GM12878 (cell line): ENCODE measurements at regions not wholly inside any gene's neighbourhood (a gene's known extent, or its start where the extent isn't known, plus 50 kb on each side); places are given as distances from the start of the nearest gene placed in this dataset.

Experiments used
- ATAC-seq: fragments of 200-7000 bp; cut with Tn5 transposase; 3 replicates; pipeline ENCODE4 v1.9.1; 2020; ENCODE audit warnings: mild to moderate bottlenecking, moderate library complexity
- BruUV-seq: library from RNA; stranded (reverse); fragments of 400-500 nt; replicated peaks from 2 replicates; lab custom pipeline; 2021; lab: Mats Ljungman, UMichigan
- CTCF ChIA-PET: fragments of 300-600 bp; sonication (Branson Sonifier 250); formaldehyde crosslinking; extraction: SDS; loops from one replicate; lab custom pipeline; 2021; ENCODE audit warnings: inconsistent platforms; lab: Yijun Ruan, JAX
- POLR2A ChIA-PET: fragments of 350-600 bp; formaldehyde crosslinking; extraction: SDS; loops from one replicate; lab custom pipeline; 2021; ENCODE audit warnings: inconsistent platforms; lab: Charles Lee
- RAD21 ChIA-PET: fragments of 300-600 bp; sonication (Branson Sonifier 250); formaldehyde crosslinking; loops from one replicate; lab custom pipeline; 2023; ENCODE audit warnings: antibody characterized with exemption; ENCODE audit not compliant: unreplicated experiment; lab: Charles Lee
- SMC1A ChIA-PET: fragments of 300-600 bp; sonication (Branson Sonifier 250); formaldehyde crosslinking; loops from one replicate; lab custom pipeline; 2023; ENCODE audit not compliant: unreplicated experiment, uncharacterized antibody; lab: Charles Lee
- DNase-seq: peaks from one replicate; pipeline ENCODE4 v3.0.0-alpha.2; 2011; ENCODE audit warnings: low read depth, low spot score
- FAIRE-seq: peaks from 3 replicates; lab custom pipeline; 2011; peaks lifted over from hg19 to GRCh38; lab: Jason Lieb, UNC
- H2AFZ ChIP-seq: 2 replicates; pipeline ENCODE4 v1.6.0; 2011; ENCODE audit warnings: low read depth, low read length, control low read depth; ENCODE audit not compliant: control insufficient read depth
- H3K27ac ChIP-seq: 2 replicates; pipeline ENCODE4 v1.5.1; 2011; ENCODE audit warnings: control low read depth; ENCODE audit not compliant: control insufficient read depth, insufficient read depth
- H3K27me3 ChIP-seq, 2 experiments: replicated peaks in 1 of 2; 2 replicates each; pipeline versions ENCODE4 v1.6.0 to v1.6.1; 2011; ENCODE audit warnings: low read length in 1 of 2; ENCODE audit not compliant: control insufficient read depth in 2 of 2, insufficient read depth in 2 of 2
- H3K36me3 ChIP-seq, 2 experiments: 2 replicates each; pipeline ENCODE4 v1.5.1; 2011; ENCODE audit warnings: low read length in 1 of 2; ENCODE audit not compliant: control insufficient read depth in 2 of 2, insufficient read depth in 2 of 2
- H3K4me1 ChIP-seq: 2 replicates; pipeline ENCODE4 v1.6.1; 2011; ENCODE audit warnings: mild to moderate bottlenecking, low read length, moderate library complexity, mixed read lengths; ENCODE audit not compliant: control insufficient read depth, insufficient read depth
- H3K4me2 ChIP-seq: 2 replicates; pipeline ENCODE4 v1.6.0; 2011; ENCODE audit warnings: control low read depth; ENCODE audit not compliant: control insufficient read depth, insufficient read depth
- H3K4me3 ChIP-seq: fragments of 200-600 bp; sonication (generic); 2 replicates; pipeline ENCODE4 v1.5.1; 2016
- H3K79me2 ChIP-seq: 2 replicates; pipeline ENCODE4 v1.6.0; 2011; ENCODE audit warnings: low read length; ENCODE audit not compliant: control insufficient read depth, insufficient read depth
- H3K9ac ChIP-seq: 2 replicates; pipeline ENCODE4 v1.8.0; 2011; ENCODE audit warnings: low read length, control low read depth, mixed read lengths; ENCODE audit not compliant: control insufficient read depth, insufficient read depth
- H3K9me3 ChIP-seq: replicated peaks from 3 replicates; pipeline ENCODE4 v1.5.1; 2011; ENCODE audit warnings: mild to moderate bottlenecking, low read length; ENCODE audit not compliant: control insufficient read depth, insufficient read depth
- H4K20me1 ChIP-seq: 2 replicates; pipeline ENCODE4 v1.6.0; 2011; ENCODE audit not compliant: control insufficient read depth, insufficient read depth
- BCL11A ChIP-seq: IDR thresholded peaks from 2 replicates; pipeline ENCODE4 v1.6.1; 2011; ENCODE audit warnings: low read depth, low read length
- CBFB ChIP-seq: IDR thresholded peaks from 2 replicates; pipeline ENCODE4 v1.6.1; 2016; ENCODE audit warnings: antibody characterized with exemption, low read depth
- E2F8 ChIP-seq: fragments of 450-650 bp; IDR thresholded peaks from 2 replicates; pipeline ENCODE4 v1.6.1; 2018; ENCODE audit warnings: mild to moderate bottlenecking, low read depth, moderate library complexity; ENCODE audit not compliant: partially characterized antibody
- EED ChIP-seq: sonication (generic); IDR thresholded peaks from 2 replicates; pipeline ENCODE4 v1.6.1; 2016; ENCODE audit warnings: antibody characterized with exemption, low read depth
- ETV6 ChIP-seq, 2 experiments: fragments of 450-650 bp in 1 of 2; IDR thresholded peaks in 1 of 2; conservative IDR thresholded peaks in 1 of 2; 2 replicates each; pipeline ENCODE4 v1.6.1; 2014; ENCODE audit warnings: antibody characterized with exemption in 1 of 2, borderline replicate concordance in 1 of 2, low read depth in 1 of 2, mild to moderate bottlenecking in 1 of 2, moderate library complexity in 1 of 2
- IKZF1 ChIP-seq: fragments of 450-650 bp; conservative IDR thresholded peaks from 2 replicates; pipeline ENCODE4 v1.6.1; 2017; ENCODE audit warnings: antibody characterized with exemption, mild to moderate bottlenecking
- KAT2A ChIP-seq: conservative IDR thresholded peaks from 2 replicates; pipeline ENCODE4 v1.6.1; 2011; ENCODE audit warnings: low read depth, low read length; ENCODE audit not compliant: control insufficient read depth
- MYB ChIP-seq: fragments of 150-350 bp; IDR thresholded peaks from 2 replicates; pipeline ENCODE4 v1.6.1; 2014; ENCODE audit warnings: mild to moderate bottlenecking, low read depth, low read length, borderline replicate concordance
- NR2C2 ChIP-seq: IDR thresholded peaks from 2 replicates; pipeline ENCODE4 v1.6.1; 2011; ENCODE audit warnings: borderline replicate concordance, low read depth; ENCODE audit not compliant: control insufficient read depth, insufficient read length
- POLR2AphosphoS5 ChIP-seq: IDR thresholded peaks from 2 replicates; pipeline ENCODE4 v1.6.1; 2011; ENCODE audit warnings: mild to moderate bottlenecking, low read length, inconsistent platforms
- RELB ChIP-seq: fragments of 450-650 bp; IDR thresholded peaks from 2 replicates; pipeline ENCODE4 v1.6.1; 2017; ENCODE audit warnings: low read depth, mild to moderate bottlenecking, moderate library complexity
- SIX5 ChIP-seq: IDR thresholded peaks from 2 replicates; pipeline ENCODE4 v1.6.1; 2011; ENCODE audit warnings: mild to moderate bottlenecking, low read depth, low read length, moderate library complexity; ENCODE audit not compliant: severe bottlenecking
- SP1 ChIP-seq: IDR thresholded peaks from one replicate; pipeline ENCODE4 v1.6.1; 2011; ENCODE audit warnings: low read depth, low read length
- SPI1 ChIP-seq: IDR thresholded peaks from 2 replicates; pipeline ENCODE4 v1.6.1; 2011; ENCODE audit warnings: low read depth, mild to moderate bottlenecking, low read length, moderate library complexity, borderline replicate concordance; ENCODE audit not compliant: insufficient read depth
- STAT3 ChIP-seq: IDR thresholded peaks from 2 replicates; pipeline ENCODE4 v1.6.1; 2011; ENCODE audit warnings: low read depth, low read length, improper control_type of control experiment
- TARDBP ChIP-seq: IDR thresholded peaks from 2 replicates; pipeline ENCODE4 v1.6.1; 2016; ENCODE audit warnings: borderline replicate concordance
- TCF3 ChIP-seq: IDR thresholded peaks from 2 replicates; pipeline ENCODE4 v1.6.1; 2012; ENCODE audit warnings: low read depth, mild to moderate bottlenecking, low read length, borderline replicate concordance; ENCODE audit not compliant: insufficient read depth
- in situ Hi-C: fragments of 300-500 bp; cut with MboI; formaldehyde crosslinking; loops from 9 replicates; pipeline ENCODE4 v1.14.3; 2018; ENCODE audit warnings: mixed read lengths
- intact Hi-C: fragments of 100-400 bp; cut with micrococcal nuclease; formaldehyde crosslinking; loops from one replicate; pipeline ENCODE4 v1.14.2; 2022; ENCODE audit not compliant: unreplicated experiment
- TF ChIP-seq, protein P1 (sequence below): fragments of 450-650 bp; IDR thresholded peaks from 2 replicates; pipeline ENCODE4 v1.6.1; 2017; ENCODE audit warnings: mild to moderate bottlenecking

- TF ChIP-seq SP1 = no peak
- TF ChIP-seq TCF3 = no peak
- TF ChIP-seq POLR2AphosphoS5 = no peak
- TF ChIP-seq, protein P1, sequence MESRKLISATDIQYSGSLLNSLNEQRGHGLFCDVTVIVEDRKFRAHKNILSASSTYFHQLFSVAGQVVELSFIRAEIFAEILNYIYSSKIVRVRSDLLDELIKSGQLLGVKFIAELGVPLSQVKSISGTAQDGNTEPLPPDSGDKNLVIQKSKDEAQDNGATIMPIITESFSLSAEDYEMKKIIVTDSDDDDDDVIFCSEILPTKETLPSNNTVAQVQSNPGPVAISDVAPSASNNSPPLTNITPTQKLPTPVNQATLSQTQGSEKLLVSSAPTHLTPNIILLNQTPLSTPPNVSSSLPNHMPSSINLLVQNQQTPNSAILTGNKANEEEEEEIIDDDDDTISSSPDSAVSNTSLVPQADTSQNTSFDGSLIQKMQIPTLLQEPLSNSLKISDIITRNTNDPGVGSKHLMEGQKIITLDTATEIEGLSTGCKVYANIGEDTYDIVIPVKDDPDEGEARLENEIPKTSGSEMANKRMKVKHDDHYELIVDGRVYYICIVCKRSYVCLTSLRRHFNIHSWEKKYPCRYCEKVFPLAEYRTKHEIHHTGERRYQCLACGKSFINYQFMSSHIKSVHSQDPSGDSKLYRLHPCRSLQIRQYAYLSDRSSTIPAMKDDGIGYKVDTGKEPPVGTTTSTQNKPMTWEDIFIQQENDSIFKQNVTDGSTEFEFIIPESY = no peak
These were observed 205.1 kb downstream of the SNX19 start (continued) for GRCh38 chr11:130711193-130711592.

DNA sequence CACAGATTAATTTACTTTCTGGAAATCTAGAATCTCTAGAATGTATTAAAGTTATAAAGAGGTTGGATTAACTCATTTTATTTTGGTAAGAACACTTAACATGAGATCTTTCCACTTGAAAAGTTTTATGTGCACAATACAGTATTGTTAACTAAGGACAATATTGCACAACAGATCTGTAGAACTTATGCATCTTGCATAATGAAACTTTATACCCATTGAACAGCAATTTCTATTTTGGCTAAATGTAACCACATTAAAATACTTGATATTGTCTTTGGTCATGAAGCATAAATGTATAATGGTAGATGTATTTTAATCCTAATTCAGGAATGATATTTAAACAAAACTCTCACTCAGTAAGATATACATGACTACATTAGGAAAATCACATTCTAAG, 203.8 kb downstream of the SNX19 start:
- Histone ChIP-seq H3K36me3 (no peaks in the 10 kb centered on the region), H3K27me3 (peaks cover 1 to 2% of the 10 kb centered on the region in 2 experiments; a peak in 1 of 4 replicates), H3K27ac (no peak overlapping the region), H3K4me1 (no peaks in the 10 kb centered on the region), H3K9ac (no peak overlapping the region), H3K4me3 (no peak overlapping the region), H3K4me2 (no peak overlapping the region), H3K79me2 (no peaks in the 10 kb centered on the region), H2AFZ (no peak overlapping the region), H3K9me3 (no peaks in the 10 kb centered on the region), H4K20me1 (no peaks in the 10 kb centered on the region)
- ChIA-PET RAD21 (no interaction called here), POLR2A (no interaction called here), CTCF (no interaction called here), SMC1A (interaction anchor here (0.8 kb wide), 1 partner anchor 9 kb away, joined by 3 read pairs; no protein-coding TSS in a partner anchor)
- no peak for DNase-seq
- no peak for FAIRE-seq
- in situ Hi-C loops = no loop called here
- ATAC-seq = no peak
- intact Hi-C loops = no loop called here
- no TSS peak for BruUV-seq
- TF ChIP-seq STAT3 (no peak), KAT2A (no peak), BCL11A (no peak), TARDBP (no peak), NR2C2 (no peak), RELB (no peak), CBFB (no peak), IKZF1 (no peak), SIX5 (no peak), EED (no peak), ETV6 (conservative IDR thresholded peaks at IDR 0.05 in 1 of 2, IDR thresholded peaks at IDR 0.05 in 1 of 2; ENCODE audit: borderline replicate concordance in 1 of 2, low read depth in 1 of 2) (no peak), E2F8 (no peak), SPI1 (no peak), MYB (no peak)
